PFSK-1 (cell line): ENCODE measurements at regions not wholly inside any gene's neighbourhood (a gene's known extent, or its start where the extent isn't known, plus 50 kb on each side); places are given as distances from the start of the nearest gene placed in this dataset.

ENCODE experiments used
- FOXP2 ChIP-seq: optimal IDR thresholded peaks from 2 replicates; pipeline ENCODE3; 2011; ENCODE audit warnings: borderline replicate concordance, control low read depth, inconsistent platforms; ENCODE audit not compliant: insufficient read depth; ENCODE audit errors: extremely low read length, extremely low read depth
- POLR2AphosphoS5 ChIP-seq: IDR thresholded peaks from 2 replicates; pipeline ENCODE4 v1.6.1; 2012; ENCODE audit warnings: low read depth, mild to moderate bottlenecking, control low read depth, low read length, moderate library complexity
- SIN3A ChIP-seq: IDR thresholded peaks from 2 replicates; pipeline ENCODE4 v1.6.1; 2012; ENCODE audit warnings: mild to moderate bottlenecking, low read length, moderate library complexity, borderline replicate concordance; ENCODE audit not compliant: insufficient read depth
- TAF1 ChIP-seq: IDR thresholded peaks from 2 replicates; pipeline ENCODE4 v1.6.1; 2012; ENCODE audit warnings: low read length, control low read depth, borderline replicate concordance; ENCODE audit not compliant: insufficient read depth
- TF ChIP-seq, protein P1 (sequence below), 2 experiments: IDR thresholded peaks; 2 replicates each; pipeline versions ENCODE4 v1.6.1 to v1.8.0; 2011 to 2012; ENCODE audit warnings: low read depth in 2 of 2, low read length in 2 of 2, control low read depth in 1 of 2, inconsistent platforms in 1 of 2, mild to moderate bottlenecking in 1 of 2, moderate library complexity in 1 of 2; ENCODE audit not compliant: insufficient read depth in 1 of 2

DNA sequence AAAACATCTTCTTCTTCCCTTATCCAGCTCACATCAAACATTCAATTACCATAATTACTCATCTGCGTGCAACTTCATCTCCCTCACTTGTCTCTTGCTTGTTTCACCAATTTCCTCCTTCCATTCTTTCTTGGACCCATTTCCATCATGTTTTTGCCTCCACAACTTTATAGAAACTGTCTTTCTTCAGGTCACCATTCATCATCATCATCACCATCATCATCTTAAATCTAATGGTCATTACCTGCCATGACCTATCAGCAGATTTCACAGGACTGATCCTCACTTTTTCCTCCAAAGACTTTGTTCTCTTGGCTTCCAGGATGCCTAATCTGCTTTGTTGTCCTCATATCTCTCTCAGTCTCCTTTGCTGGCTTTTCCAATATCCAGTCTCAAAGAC, 495.6 kb downstream of the DNAH5 start:
- TF ChIP-seq, protein P1, sequence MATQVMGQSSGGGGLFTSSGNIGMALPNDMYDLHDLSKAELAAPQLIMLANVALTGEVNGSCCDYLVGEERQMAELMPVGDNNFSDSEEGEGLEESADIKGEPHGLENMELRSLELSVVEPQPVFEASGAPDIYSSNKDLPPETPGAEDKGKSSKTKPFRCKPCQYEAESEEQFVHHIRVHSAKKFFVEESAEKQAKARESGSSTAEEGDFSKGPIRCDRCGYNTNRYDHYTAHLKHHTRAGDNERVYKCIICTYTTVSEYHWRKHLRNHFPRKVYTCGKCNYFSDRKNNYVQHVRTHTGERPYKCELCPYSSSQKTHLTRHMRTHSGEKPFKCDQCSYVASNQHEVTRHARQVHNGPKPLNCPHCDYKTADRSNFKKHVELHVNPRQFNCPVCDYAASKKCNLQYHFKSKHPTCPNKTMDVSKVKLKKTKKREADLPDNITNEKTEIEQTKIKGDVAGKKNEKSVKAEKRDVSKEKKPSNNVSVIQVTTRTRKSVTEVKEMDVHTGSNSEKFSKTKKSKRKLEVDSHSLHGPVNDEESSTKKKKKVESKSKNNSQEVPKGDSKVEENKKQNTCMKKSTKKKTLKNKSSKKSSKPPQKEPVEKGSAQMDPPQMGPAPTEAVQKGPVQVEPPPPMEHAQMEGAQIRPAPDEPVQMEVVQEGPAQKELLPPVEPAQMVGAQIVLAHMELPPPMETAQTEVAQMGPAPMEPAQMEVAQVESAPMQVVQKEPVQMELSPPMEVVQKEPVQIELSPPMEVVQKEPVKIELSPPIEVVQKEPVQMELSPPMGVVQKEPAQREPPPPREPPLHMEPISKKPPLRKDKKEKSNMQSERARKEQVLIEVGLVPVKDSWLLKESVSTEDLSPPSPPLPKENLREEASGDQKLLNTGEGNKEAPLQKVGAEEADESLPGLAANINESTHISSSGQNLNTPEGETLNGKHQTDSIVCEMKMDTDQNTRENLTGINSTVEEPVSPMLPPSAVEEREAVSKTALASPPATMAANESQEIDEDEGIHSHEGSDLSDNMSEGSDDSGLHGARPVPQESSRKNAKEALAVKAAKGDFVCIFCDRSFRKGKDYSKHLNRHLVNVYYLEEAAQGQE (IDR thresholded peaks at IDR 0.05; ENCODE audit: insufficient read depth in 1 of 2, low read depth in 2 of 2, low read length in 2 of 2) = no peak
- no peak for TF ChIP-seq SIN3A
- no peak for TF ChIP-seq POLR2AphosphoS5
- TF ChIP-seq FOXP2 = no peak
- TF ChIP-seq TAF1 = no peak

DNA sequence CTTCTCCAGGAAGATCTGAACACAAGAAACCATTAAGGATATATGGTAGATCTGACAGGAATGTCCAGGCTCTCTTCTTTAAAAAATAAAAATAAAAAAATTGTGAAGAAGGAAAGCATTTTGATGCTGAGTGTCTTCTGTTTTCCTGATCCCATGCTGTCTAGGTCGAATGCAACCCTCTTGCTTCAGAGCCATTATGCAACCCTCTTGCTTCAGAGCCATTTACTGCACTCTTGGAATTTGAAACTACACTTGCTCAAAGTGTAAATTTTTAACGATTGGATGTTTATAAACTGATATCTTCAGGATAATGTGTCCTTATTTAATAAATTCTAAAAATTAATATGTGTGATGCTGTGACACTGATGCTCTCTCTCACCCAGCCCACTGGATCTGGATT, 505.1 kb downstream of the DNAH5 start:
- TF ChIP-seq FOXP2 (no peak), TAF1 (no peak), POLR2AphosphoS5 (no peak), SIN3A (no peak)
- TF ChIP-seq, protein P1 (IDR thresholded peaks at IDR 0.05; ENCODE audit: insufficient read depth in 1 of 2, low read depth in 2 of 2, low read length in 2 of 2) = no peak

DNA sequence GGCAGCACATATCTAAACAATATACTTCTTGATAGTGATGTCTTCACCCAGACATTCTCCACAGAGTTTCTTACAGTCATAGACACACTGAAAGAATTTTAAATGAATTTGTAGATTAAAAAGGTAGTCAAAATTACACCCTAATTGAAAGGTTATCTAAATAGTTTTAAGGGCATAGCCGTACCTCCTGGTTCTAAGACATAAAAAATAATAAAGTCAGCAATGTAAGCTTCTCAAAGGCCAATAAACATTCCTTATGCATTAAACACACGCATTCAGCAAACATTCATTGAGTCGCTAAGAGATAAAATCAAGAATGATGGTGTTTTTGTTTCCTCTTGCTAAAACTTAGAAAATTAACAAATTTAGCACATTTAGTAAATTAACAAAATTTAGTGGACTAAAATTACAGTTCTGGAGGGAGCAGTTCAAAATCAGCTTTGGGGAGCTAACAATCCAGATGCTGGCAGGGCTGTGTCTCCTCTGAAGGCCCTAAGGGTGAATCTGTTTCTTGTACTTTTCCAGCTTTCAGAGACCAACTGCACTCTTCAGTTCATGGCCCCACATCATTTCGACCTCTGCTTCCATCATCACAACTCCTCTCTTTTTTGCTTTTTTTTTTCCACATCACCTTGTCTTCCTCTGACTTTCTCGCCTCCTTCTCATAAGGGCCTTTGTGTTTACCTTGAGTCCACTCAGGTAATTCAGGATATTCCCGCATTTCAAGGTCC, 516.5 kb downstream of the DNAH5 start:
- TF ChIP-seq SIN3A (no peak), TAF1 (no peak), FOXP2 (no peak), POLR2AphosphoS5 (no peak)
- TF ChIP-seq, protein P1 (IDR thresholded peaks at IDR 0.05; ENCODE audit: insufficient read depth in 1 of 2, low read depth in 2 of 2, low read length in 2 of 2) = no peak

DNA sequence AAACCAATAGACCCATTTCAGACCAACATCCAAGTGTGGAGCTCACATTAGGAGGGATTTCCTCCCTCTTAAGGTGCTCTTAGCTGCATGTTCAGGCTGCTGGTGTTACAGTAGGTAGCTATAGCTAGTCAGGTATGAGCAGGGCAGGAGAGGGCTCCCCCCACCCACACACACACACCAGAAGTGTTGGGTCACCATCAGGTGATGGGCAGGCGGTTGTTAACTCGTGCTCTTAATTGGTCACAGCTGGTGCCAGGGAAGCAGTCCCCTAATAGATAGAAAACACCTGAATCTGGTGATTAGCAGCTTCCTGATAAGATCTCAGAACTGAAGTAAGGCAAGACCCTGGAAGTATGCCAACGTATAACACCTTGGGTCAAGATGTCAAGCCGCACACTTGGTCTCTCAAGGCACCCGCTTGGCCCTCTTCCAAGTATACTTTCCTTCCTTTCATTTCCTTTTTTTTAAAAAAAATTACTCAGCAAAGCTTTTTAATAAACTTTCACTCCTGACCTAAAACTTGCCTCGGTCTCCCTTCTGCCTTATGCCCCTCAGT, 532.4 kb downstream of the DNAH5 start:
- TF ChIP-seq FOXP2 (no peak), POLR2AphosphoS5 (no peak), TAF1 (no peak), SIN3A (no peak)
- TF ChIP-seq, protein P1 (IDR thresholded peaks at IDR 0.05; ENCODE audit: insufficient read depth in 1 of 2, low read depth in 2 of 2, low read length in 2 of 2) = no peak
